Hepatocyte (in vitro differentiated cells): ENCODE measurements at regions not wholly inside any gene's neighbourhood (a gene's known extent, or its start where the extent isn't known, plus 50 kb on each side); places are given as distances from the start of the nearest gene placed in this dataset.

Experiments
- DNase-seq: peaks from one replicate; pipeline ENCODE4 v3.0.0-alpha.2; 2016; ENCODE audit warnings: low spot score
- H2AFZ ChIP-seq: fragments of 200-600 bp; sonication (generic); 2 replicates; pipeline ENCODE4 v1.6.0; 2016; ENCODE audit warnings: antibody characterized with exemption, mild to moderate bottlenecking
- H3K27ac ChIP-seq: fragments of 200-600 bp; sonication (generic); 2 replicates; pipeline ENCODE4 v1.5.1; 2016; ENCODE audit warnings: mild to moderate bottlenecking
- H3K27me3 ChIP-seq: fragments of 200-600 bp; sonication (generic); 2 replicates; pipeline ENCODE4 v1.6.1; 2016
- H3K36me3 ChIP-seq: fragments of 200-600 bp; sonication (generic); replicated peaks from 2 replicates; pipeline ENCODE4 v1.5.1; 2016; ENCODE audit warnings: low read depth; ENCODE audit not compliant: insufficient read depth
- H3K4me1 ChIP-seq: fragments of 200-600 bp; sonication (generic); 2 replicates; pipeline ENCODE4 v1.5.1; 2016; ENCODE audit warnings: mild to moderate bottlenecking, moderate library complexity; ENCODE audit not compliant: insufficient read depth
- H3K4me2 ChIP-seq: fragments of 200-600 bp; sonication (generic); 2 replicates; pipeline ENCODE4 v1.6.0; 2016
- H3K4me3 ChIP-seq: fragments of 200-600 bp; sonication (generic); 2 replicates; pipeline ENCODE4 v1.5.1; 2016; ENCODE audit warnings: mild to moderate bottlenecking
- H3K79me2 ChIP-seq: fragments of 200-600 bp; sonication (generic); 2 replicates; pipeline ENCODE4 v1.6.0; 2017; ENCODE audit warnings: mild to moderate bottlenecking
- H3K9me2 ChIP-seq: fragments of 200-600 bp; sonication (generic); replicated peaks from 2 replicates; pipeline ENCODE4 v1.6.0; 2017; ENCODE audit warnings: mild to moderate bottlenecking; ENCODE audit not compliant: insufficient read depth
- H3K9me3 ChIP-seq: fragments of 200-600 bp; sonication (generic); 2 replicates; pipeline ENCODE4 v1.5.1; 2016; ENCODE audit warnings: low read depth, mild to moderate bottlenecking
- H4K20me1 ChIP-seq: fragments of 200-600 bp; sonication (generic); 2 replicates; pipeline ENCODE4 v1.6.0; 2016; ENCODE audit warnings: mild to moderate bottlenecking; ENCODE audit not compliant: insufficient read depth, poor library complexity, severe bottlenecking
- CTCF ChIP-seq: fragments of 200-600 bp; sonication (generic); IDR thresholded peaks from 2 replicates; pipeline ENCODE4 v1.5.1; 2016; ENCODE audit warnings: antibody characterized with exemption, mild to moderate bottlenecking; ENCODE audit not compliant: poor library complexity
- EZH2 ChIP-seq: fragments of 200-600 bp; sonication (generic); IDR thresholded peaks from 2 replicates; pipeline ENCODE4 v1.6.1; 2016; ENCODE audit warnings: antibody characterized with exemption, mild to moderate bottlenecking, borderline replicate concordance
- EZH2phosphoT487 ChIP-seq: fragments of 200-600 bp; sonication (generic); IDR thresholded peaks from one replicate; pipeline ENCODE4 v1.6.1; 2018; ENCODE audit warnings: antibody characterized with exemption, mild to moderate bottlenecking, low read depth, moderate library complexity; ENCODE audit not compliant: unreplicated experiment, severe bottlenecking
- WGBS: methylation state at CpG from one replicate; pipeline ENCODE4 v1.1.6; 2016; ENCODE audit warnings: low lambda C conversion rate; ENCODE audit errors: missing lambda C conversion rate; 5-methylcytosine and 5-hydroxymethylcytosine counted together

- Histone ChIP-seq H3K4me3 (no peak overlapping the region), H3K79me2 (no peaks in the 10 kb centered on the region), H4K20me1 (no peaks in the 10 kb centered on the region), H3K27me3 (no peaks in the 10 kb centered on the region), H3K9me2 (no peaks in the 10 kb centered on the region), H3K36me3 (no peaks in the 10 kb centered on the region), H3K9me3 (no peaks in the 10 kb centered on the region), H3K4me2 (no peak overlapping the region), H2AFZ (no peak overlapping the region), H3K27ac (no peak overlapping the region), H3K4me1 (no peaks in the 10 kb centered on the region)
- TF ChIP-seq CTCF: no peak
- no peak for DNase-seq
- WGBS: 74% methylated on average over 5 of the region's 5 CpGs
Observed at GRCh38 chr7:68216051-68216450, 1219.4 kb downstream of the TYW1 start.

- H3K4me2 ChIP-seq: no peak overlapping the region
- no peaks in the 10 kb centered on the region for H3K9me2 ChIP-seq
- TF ChIP-seq CTCF: no peak
- no peak for TF ChIP-seq EZH2phosphoT487
- H3K4me3 ChIP-seq: no peak overlapping the region
- H3K4me1 ChIP-seq: no peaks in the 10 kb centered on the region
- no peaks in the 10 kb centered on the region for H3K9me3 ChIP-seq
- 75% methylated on average over 2 of the region's 2 CpGs for WGBS
- no peaks in the 10 kb centered on the region for H3K36me3 ChIP-seq
- no peaks in the 10 kb centered on the region for H3K79me2 ChIP-seq
- no peaks in the 10 kb centered on the region for H3K27me3 ChIP-seq
- H4K20me1 ChIP-seq: no peaks in the 10 kb centered on the region
- no peak overlapping the region for H2AFZ ChIP-seq
- H3K27ac ChIP-seq: no peak overlapping the region
- no peak for DNase-seq
Observed at GRCh38 chr7:68217426-68217825, 1220.8 kb downstream of the TYW1 start.

GRCh38 chr7:68218461-68218860 lies 1221.8 kb downstream of the TYW1 start:
- H3K9me2 ChIP-seq: no peaks in the 10 kb centered on the region
- no peaks in the 10 kb centered on the region for H3K27me3 ChIP-seq
- H3K4me2 ChIP-seq: no peak overlapping the region
- H3K36me3 ChIP-seq: no peaks in the 10 kb centered on the region
- TF ChIP-seq EZH2: no peak
- TF ChIP-seq CTCF: no peak
- no peak for TF ChIP-seq EZH2phosphoT487
- no peaks in the 10 kb centered on the region for H3K79me2 ChIP-seq
- no peak overlapping the region for H3K27ac ChIP-seq
- WGBS: 30% methylated on average over 1 of the region's 1 CpG
- no peak overlapping the region for H2AFZ ChIP-seq
- no peak for DNase-seq
- no peaks in the 10 kb centered on the region for H4K20me1 ChIP-seq
- H3K4me1 ChIP-seq: no peaks in the 10 kb centered on the region
- no peak overlapping the region for H3K4me3 ChIP-seq
- no peaks in the 10 kb centered on the region for H3K9me3 ChIP-seq

- H2AFZ ChIP-seq: no peak overlapping the region
- no peak overlapping the region for H3K4me3 ChIP-seq
- no peaks in the 10 kb centered on the region for H3K36me3 ChIP-seq
- no peak for TF ChIP-seq EZH2
- no peak overlapping the region for H3K27ac ChIP-seq
- no peak for DNase-seq
- WGBS: 80% methylated on average over 1 of the region's 1 CpG
- H3K4me2 ChIP-seq: no peak overlapping the region
- H3K9me2 ChIP-seq: no peaks in the 10 kb centered on the region
- H3K27me3 ChIP-seq: no peaks in the 10 kb centered on the region
- H3K4me1 ChIP-seq: peaks cover 3% of the 10 kb centered on the region
- no peaks in the 10 kb centered on the region for H3K9me3 ChIP-seq
- H3K79me2 ChIP-seq: no peaks in the 10 kb centered on the region
- H4K20me1 ChIP-seq: no peaks in the 10 kb centered on the region
Observed at GRCh38 chr7:68222311-68222710, 1225.7 kb downstream of the TYW1 start.
